Fibroblast of pulmonary artery (primary cell): ENCODE measurements at regions not wholly inside any gene's neighbourhood (a gene's known extent, or its start where the extent isn't known, plus 50 kb on each side); places are given as distances from the start of the nearest gene placed in this dataset.
A peak's percentile ranks its signal among the peaks of the same experiment; 100 is the strongest.

ENCODE experiments used
- DNase-seq: peaks from one replicate; pipeline ENCODE4 v3.0.0-alpha.2; 2010; ENCODE audit warnings: low read depth
- H3K4me3 ChIP-seq: replicated peaks from 2 replicates; pipeline ENCODE4 v1.5.1; 2011; ENCODE audit warnings: low read depth, mild to moderate bottlenecking, control low read depth, low read length, moderate library complexity
- TF ChIP-seq, protein P1 (sequence below): IDR thresholded peaks from 2 replicates; pipeline ENCODE4 v1.5.1; 2011; ENCODE audit warnings: mild to moderate bottlenecking, control low read depth, low read length, inconsistent platforms; ENCODE audit errors: missing control alignments

DNA sequence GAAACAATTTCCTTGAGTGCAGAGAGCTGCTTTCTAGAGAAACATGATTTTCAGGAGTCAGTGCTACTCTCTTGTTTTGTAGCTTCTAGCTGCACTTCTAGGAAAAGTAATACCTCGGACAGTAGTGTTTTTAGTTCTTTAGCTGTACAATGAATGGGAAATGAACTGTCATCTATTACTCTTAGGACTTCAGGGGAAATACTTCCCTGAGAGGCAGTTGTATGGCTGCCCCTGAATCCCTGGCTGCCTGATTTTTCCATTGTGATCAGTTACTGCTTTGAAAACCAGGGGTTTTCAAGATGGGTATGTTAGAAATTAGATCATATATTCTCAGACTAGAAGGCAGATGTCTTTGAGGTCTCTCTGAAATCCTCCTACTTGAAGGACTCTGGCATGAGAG, 200.3 kb upstream of the SEMA6D start:
- TF ChIP-seq, protein P1, sequence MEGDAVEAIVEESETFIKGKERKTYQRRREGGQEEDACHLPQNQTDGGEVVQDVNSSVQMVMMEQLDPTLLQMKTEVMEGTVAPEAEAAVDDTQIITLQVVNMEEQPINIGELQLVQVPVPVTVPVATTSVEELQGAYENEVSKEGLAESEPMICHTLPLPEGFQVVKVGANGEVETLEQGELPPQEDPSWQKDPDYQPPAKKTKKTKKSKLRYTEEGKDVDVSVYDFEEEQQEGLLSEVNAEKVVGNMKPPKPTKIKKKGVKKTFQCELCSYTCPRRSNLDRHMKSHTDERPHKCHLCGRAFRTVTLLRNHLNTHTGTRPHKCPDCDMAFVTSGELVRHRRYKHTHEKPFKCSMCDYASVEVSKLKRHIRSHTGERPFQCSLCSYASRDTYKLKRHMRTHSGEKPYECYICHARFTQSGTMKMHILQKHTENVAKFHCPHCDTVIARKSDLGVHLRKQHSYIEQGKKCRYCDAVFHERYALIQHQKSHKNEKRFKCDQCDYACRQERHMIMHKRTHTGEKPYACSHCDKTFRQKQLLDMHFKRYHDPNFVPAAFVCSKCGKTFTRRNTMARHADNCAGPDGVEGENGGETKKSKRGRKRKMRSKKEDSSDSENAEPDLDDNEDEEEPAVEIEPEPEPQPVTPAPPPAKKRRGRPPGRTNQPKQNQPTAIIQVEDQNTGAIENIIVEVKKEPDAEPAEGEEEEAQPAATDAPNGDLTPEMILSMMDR, result no peak
- H3K4me3 ChIP-seq, result no peak overlapping the region
- DNase-seq, result peak; percentile 11

- peak; percentile 55 for DNase-seq
- TF ChIP-seq, protein P1, result no peak
- H3K4me3 ChIP-seq, result no peak overlapping the region
Observed at GRCh38 chr15:47517737-47518136, 199.6 kb upstream of the SEMA6D start.

GRCh38 chr15:47523681-47524475, 193.4 kb upstream of the SEMA6D start:
- H3K4me3 ChIP-seq, result no peak overlapping the region
- peak; percentile 81 for DNase-seq

GRCh38 chr15:47529241-47529640, 188.1 kb upstream of the SEMA6D start:
- TF ChIP-seq, protein P1, result no peak
- DNase-seq, result no peak
- no peak overlapping the region for H3K4me3 ChIP-seq

More at GRCh38 chr15:47523681-47524475, 193.4 kb upstream of the SEMA6D start:
- TF ChIP-seq, protein P1, result no peak

DNA sequence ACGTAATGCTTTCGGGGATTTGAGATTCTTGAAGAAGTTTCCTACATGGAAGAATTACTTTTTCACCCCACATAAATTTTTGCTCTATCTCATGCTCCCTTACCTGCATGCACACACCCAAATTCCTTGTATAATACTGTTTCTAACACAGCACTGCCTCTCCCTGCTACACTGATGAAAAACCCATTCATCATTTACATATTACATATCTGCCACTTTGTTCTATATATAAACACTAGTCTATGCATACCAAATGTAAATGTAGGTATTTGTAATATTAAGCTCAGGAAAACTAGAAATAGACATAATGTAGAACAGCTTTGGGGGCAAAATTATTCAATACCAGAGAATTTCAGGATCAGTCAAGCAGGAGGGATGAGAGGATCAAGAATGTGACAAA, 182.6 kb upstream of the SEMA6D start:
- no peak overlapping the region for H3K4me3 ChIP-seq
- TF ChIP-seq, protein P1, result no peak
- no peak for DNase-seq

GRCh38 chr15:47541562-47541961, 175.7 kb upstream of the SEMA6D start:
- DNase-seq, result no peak
- TF ChIP-seq, protein P1, result no peak
- no peak overlapping the region for H3K4me3 ChIP-seq
